K562 (cell line): ENCODE measurements at regions not wholly inside any gene's neighbourhood (a gene's known extent, or its start where the extent isn't known, plus 50 kb on each side); places are given as distances from the start of the nearest gene placed in this dataset.

Experiments used
- ATAC-seq: fragments of 200-7000 bp; cut with Tn5 transposase; 3 replicates; pipeline ENCODE4 v1.9.1; 2020; ENCODE audit warnings: moderate library complexity
- BruUV-seq: library from RNA; stranded (reverse); fragments of 400-500 nt; replicated peaks from 2 replicates; lab custom pipeline; 2021; lab: Mats Ljungman, UMichigan
- CTCF ChIA-PET: fragments of 300-600 bp; formaldehyde crosslinking; extraction: SDS; loops from one replicate; lab custom pipeline; 2021; ENCODE audit warnings: low intra/inter-chr PET ratio; lab: Yijun Ruan, JAX
- POLR2A ChIA-PET: fragments of 300-600, 350-650 bp; sonication (Branson Sonifier 250); formaldehyde crosslinking; extraction: SDS; loops from one replicate; lab custom pipeline; 2021; ENCODE audit warnings: antibody characterized with exemption, inconsistent platforms; lab: Yijun Ruan, JAX
- DNase-seq, 4 experiments: peaks; one replicate each; pipeline versions ENCODE4 v3.0.0 to v3.0.0-alpha.2; 2011 to 2018; ENCODE audit warnings: low spot score in 3 of 4, mixed read lengths in 3 of 4; ENCODE audit errors: extremely low read depth in 1 of 4
- FAIRE-seq: peaks from 2 replicates; lab custom pipeline; 2011; peaks lifted over from hg19 to GRCh38; lab: Jason Lieb, UNC
- H2AFZ ChIP-seq: 2 replicates; pipeline ENCODE4 v1.6.0; 2011; ENCODE audit warnings: low read depth, low read length, control low read depth, inconsistent platforms
- H3K27ac ChIP-seq: fragments of 200-600 bp; 3 replicates; pipeline ENCODE4 v1.8.0; 2011; ENCODE audit warnings: low read depth, mild to moderate bottlenecking, control low read depth, inconsistent platforms, low read length, moderate library complexity, mixed read lengths; ENCODE audit errors: extremely low read depth
- H3K27me3 ChIP-seq, 2 experiments: fragments of 300-600 bp in 1 of 2; 2 replicates in 1 of 2; 3 replicates in 1 of 2; pipeline versions ENCODE4 v1.6.0 to v1.8.0; 2011; ENCODE audit warnings: inconsistent platforms in 2 of 2, low read length in 2 of 2, mild to moderate bottlenecking in 1 of 2, mixed read lengths in 1 of 2, moderate library complexity in 1 of 2; ENCODE audit not compliant: control insufficient read depth in 2 of 2, insufficient read depth in 2 of 2
- H3K36me3 ChIP-seq: fragments of 300-600 bp; 3 replicates; pipeline ENCODE4 v1.8.0; 2011; ENCODE audit warnings: mild to moderate bottlenecking, low read length, inconsistent platforms; ENCODE audit not compliant: control insufficient read depth, insufficient read depth
- H3K4me1 ChIP-seq, 2 experiments: fragments of 200-600 bp in 1 of 2; replicated peaks in 1 of 2; 2 replicates in 1 of 2; 3 replicates in 1 of 2; pipeline versions ENCODE4 v1.5.1 to v1.8.0; 2011; ENCODE audit warnings: inconsistent platforms in 2 of 2, low read length in 2 of 2, mild to moderate bottlenecking in 1 of 2, mixed read lengths in 1 of 2, moderate library complexity in 1 of 2; ENCODE audit not compliant: control insufficient read depth in 2 of 2, insufficient read depth in 2 of 2
- H3K4me2 ChIP-seq: 2 replicates; pipeline ENCODE4 v1.6.1; 2011; ENCODE audit warnings: low read length, control low read depth, inconsistent platforms, mixed read lengths; ENCODE audit not compliant: insufficient read depth
- H3K4me3 ChIP-seq: fragments of 200-600 bp; sonication (generic), shearing (Covaris generic); 2 replicates; pipeline ENCODE4 v1.5.1; 2016; ENCODE audit warnings: control low read depth, inconsistent platforms
- H3K79me2 ChIP-seq: fragments of 200-600 bp; 3 replicates; pipeline ENCODE4 v1.8.0; 2011; ENCODE audit warnings: low read length, inconsistent platforms; ENCODE audit not compliant: control insufficient read depth, insufficient read depth
- H3K9ac ChIP-seq, 2 experiments: 2 replicates each; pipeline versions ENCODE4 v1.6.0 to v1.6.1; 2011; ENCODE audit warnings: low read depth in 2 of 2, low read length in 2 of 2, control low read depth in 1 of 2, inconsistent platforms in 1 of 2, mild to moderate bottlenecking in 1 of 2, mixed read lengths in 1 of 2; ENCODE audit not compliant: insufficient read depth in 1 of 2
- H3K9me1 ChIP-seq: one replicate; pipeline ENCODE4 v1.6.0; 2011; ENCODE audit warnings: inconsistent platforms, mild to moderate bottlenecking, low read length, moderate library complexity; ENCODE audit not compliant: control insufficient read depth, insufficient read depth
- H3K9me3 ChIP-seq: replicated peaks from 2 replicates; pipeline ENCODE4 v1.5.1; 2011; ENCODE audit warnings: low read depth, low read length, inconsistent platforms; ENCODE audit not compliant: control insufficient read depth, insufficient read depth
- H4K20me1 ChIP-seq: replicated peaks from 2 replicates; pipeline ENCODE4 v1.6.1; 2011; ENCODE audit warnings: low read length, inconsistent platforms, mixed read lengths; ENCODE audit not compliant: control insufficient read depth, insufficient read depth
- AFF4 ChIP-seq: sonication (generic); formaldehyde crosslinking; IDR thresholded peaks from 2 replicates; pipeline ENCODE4 v1.8.0; 2023; ENCODE audit warnings: mild to moderate bottlenecking, missing genetic modification reagents
- ATF7 ChIP-seq: fragments of 450-650 bp; IDR thresholded peaks from 2 replicates; pipeline ENCODE4 v1.7.1; 2014; ENCODE audit warnings: mild to moderate bottlenecking, moderate library complexity
- BMI1 ChIP-seq: fragments of 150-350 bp; IDR thresholded peaks from 2 replicates; pipeline ENCODE4 v1.6.1; 2014; ENCODE audit warnings: low read length
- ELF4 ChIP-seq: fragments of 450-650 bp; formaldehyde crosslinking; IDR thresholded peaks from 2 replicates; pipeline ENCODE4 v1.4.0; 2022; ENCODE audit warnings: missing genetic modification characterization
- KLF16 ChIP-seq: IDR thresholded peaks from 2 replicates; pipeline ENCODE4 v1.6.1; 2016; ENCODE audit warnings: antibody characterized with exemption
- LCOR ChIP-seq: sonication (generic); formaldehyde crosslinking; IDR thresholded peaks from 2 replicates; pipeline ENCODE4 v1.8.0; 2022; ENCODE audit warnings: mild to moderate bottlenecking, missing genetic modification reagents
- MIER1 ChIP-seq: fragments of 450-650 bp; IDR thresholded peaks from 2 replicates; pipeline ENCODE4 v1.6.1; 2016; ENCODE audit warnings: antibody characterized with exemption, mild to moderate bottlenecking, low read depth
- TAF1 ChIP-seq: IDR thresholded peaks from 2 replicates; pipeline ENCODE4 v1.6.1; 2011; ENCODE audit warnings: mild to moderate bottlenecking, low read length, moderate library complexity; ENCODE audit not compliant: insufficient read depth, control insufficient read depth, severe bottlenecking; ENCODE audit errors: extremely low read depth
- TCF7 ChIP-seq: sonication (generic); IDR thresholded peaks from 2 replicates; pipeline ENCODE4 v1.6.1; 2016; ENCODE audit warnings: antibody characterized with exemption, borderline replicate concordance
- WGBS: fragments of 100-300 bp; shearing (Covaris generic); methylation state at CpG from one replicate; pipeline ENCODE4 v1.1.6; 2016; ENCODE audit warnings: low coverage, mixed read lengths; ENCODE audit not compliant: insufficient coverage; ENCODE audit errors: missing lambda C conversion rate; 5-methylcytosine and 5-hydroxymethylcytosine counted together
- in situ Hi-C: fragments of 300-500 bp; cut with MboI; formaldehyde crosslinking; loops from 4 replicates; pipeline ENCODE4 v1.15.0; 2018; ENCODE audit warnings: inconsistent platforms, mixed read lengths
- intact Hi-C: fragments of 100-400 bp; cut with micrococcal nuclease; formaldehyde crosslinking; loops from 2 replicates; pipeline ENCODE4 v1.14.2; 2022

- intact Hi-C loops: no loop called here
- no peaks in the 10 kb centered on the region for H3K4me1 ChIP-seq
- ATAC-seq: no peak
- no peak overlapping the region for H3K9ac ChIP-seq
- no peak for FAIRE-seq
- H3K4me3 ChIP-seq: no peak overlapping the region
- no peaks in the 10 kb centered on the region; the same call in 1 of the 2 replicates for H3K9me3 ChIP-seq
- no TSS peak for BruUV-seq
- no peaks in the 10 kb centered on the region for H4K20me1 ChIP-seq
- no peak overlapping the region for H3K4me2 ChIP-seq
- 2% methylated on average over 5 of the region's 5 CpGs for WGBS
- TF ChIP-seq KLF16: no peak
- no peak for TF ChIP-seq BMI1
- no peak for TF ChIP-seq ELF4 (CRISPR knock-in tag)
- TF ChIP-seq ATF7: no peak
- no peak for TF ChIP-seq TAF1
- no peak for TF ChIP-seq TCF7
- TF ChIP-seq AFF4 (CRISPR knock-in tag): no peak
- TF ChIP-seq LCOR (CRISPR knock-in tag): no peak
- TF ChIP-seq MIER1: no peak
- TF ChIP-seq, all 486 proteins: peak for 0
- Histone ChIP-seq H2AFZ (no peak overlapping the region), H3K36me3 (no peaks in the 10 kb centered on the region), H3K9me1 (no peaks in the 10 kb centered on the region), H3K79me2 (no peaks in the 10 kb centered on the region), H3K27me3 (no peaks in the 10 kb centered on the region), H3K27ac (no peak overlapping the region)
- CTCF ChIA-PET: no interaction called here
- POLR2A ChIA-PET: interaction anchor here (1.1 kb wide), 1 partner anchor 113 kb away, joined by 3 read pairs; no protein-coding TSS in a partner anchor
- DNase-seq: no peak
- in situ Hi-C loops: no loop called here
Observed at GRCh38 chr3:147915057-147915456, 505.9 kb downstream of the ZIC1 start.
